Suprapubic skin (tissue), 4 donors: ENCODE measurements at regions not wholly inside any gene's neighbourhood (a gene's known extent, or its start where the extent isn't known, plus 50 kb on each side); places are given as distances from the start of the nearest gene placed in this dataset.
"Not testable (repeated sequence)": the region's sequence is repeated elsewhere in the genome, so short reads cannot be mapped to it uniquely, and the experiment has no call there.

Source experiments
- POLR2A ChIP-seq, 2 donors: fragments of 450-650 bp; IDR thresholded peaks; one replicate each; pipeline ENCODE4 v1.6.1; 2017; ENCODE audit warnings: antibody characterized with exemption in 2 of 2, mild to moderate bottlenecking in 2 of 2, moderate library complexity in 2 of 2
- POLR2AphosphoS5 ChIP-seq, 3 donors: sonication (generic); formaldehyde crosslinking; IDR thresholded peaks; one replicate each; pipeline ENCODE4 v1.6.1; 2017; ENCODE audit warnings: antibody characterized with exemption in 3 of 3
- TF ChIP-seq, protein P1 (sequence below), 2 donors: fragments of 200-600 bp in 1 of 2; fragments of 450-650 bp in 1 of 2; sonication (generic) in 1 of 2; IDR thresholded peaks; one replicate each; pipeline ENCODE4 v1.5.1; 2016 to 2019; ENCODE audit warnings: antibody characterized with exemption in 2 of 2, mild to moderate bottlenecking in 1 of 2, moderate library complexity in 1 of 2

GRCh38 chr3:104361748-104362147 is 1005.0 kb upstream of the ALCAM start:
- TF ChIP-seq, protein P1, sequence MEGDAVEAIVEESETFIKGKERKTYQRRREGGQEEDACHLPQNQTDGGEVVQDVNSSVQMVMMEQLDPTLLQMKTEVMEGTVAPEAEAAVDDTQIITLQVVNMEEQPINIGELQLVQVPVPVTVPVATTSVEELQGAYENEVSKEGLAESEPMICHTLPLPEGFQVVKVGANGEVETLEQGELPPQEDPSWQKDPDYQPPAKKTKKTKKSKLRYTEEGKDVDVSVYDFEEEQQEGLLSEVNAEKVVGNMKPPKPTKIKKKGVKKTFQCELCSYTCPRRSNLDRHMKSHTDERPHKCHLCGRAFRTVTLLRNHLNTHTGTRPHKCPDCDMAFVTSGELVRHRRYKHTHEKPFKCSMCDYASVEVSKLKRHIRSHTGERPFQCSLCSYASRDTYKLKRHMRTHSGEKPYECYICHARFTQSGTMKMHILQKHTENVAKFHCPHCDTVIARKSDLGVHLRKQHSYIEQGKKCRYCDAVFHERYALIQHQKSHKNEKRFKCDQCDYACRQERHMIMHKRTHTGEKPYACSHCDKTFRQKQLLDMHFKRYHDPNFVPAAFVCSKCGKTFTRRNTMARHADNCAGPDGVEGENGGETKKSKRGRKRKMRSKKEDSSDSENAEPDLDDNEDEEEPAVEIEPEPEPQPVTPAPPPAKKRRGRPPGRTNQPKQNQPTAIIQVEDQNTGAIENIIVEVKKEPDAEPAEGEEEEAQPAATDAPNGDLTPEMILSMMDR (IDR thresholded peaks at IDR 0.05), result not testable (repeated sequence)
- TF ChIP-seq POLR2A, POLR2AphosphoS5 (IDR thresholded peaks at IDR 0.05): not testable (repeated sequence)
